GM18909 (cell line): ENCODE measurements at regions not wholly inside any gene's neighbourhood (a gene's known extent, or its start where the extent isn't known, plus 50 kb on each side); places are given as distances from the start of the nearest gene placed in this dataset.

Experiments used
- ATAC-seq: cut with Tn5 transposase; IDR thresholded peaks from one replicate; pipeline ENCODE4 v1.9.1; 2021; ENCODE audit warnings: mild to moderate bottlenecking; ENCODE audit not compliant: unreplicated experiment, poor library complexity

GRCh38 chr20:60525397-60525796 is 567.2 kb downstream of the CDH26 start:
- no peak for ATAC-seq

DNA sequence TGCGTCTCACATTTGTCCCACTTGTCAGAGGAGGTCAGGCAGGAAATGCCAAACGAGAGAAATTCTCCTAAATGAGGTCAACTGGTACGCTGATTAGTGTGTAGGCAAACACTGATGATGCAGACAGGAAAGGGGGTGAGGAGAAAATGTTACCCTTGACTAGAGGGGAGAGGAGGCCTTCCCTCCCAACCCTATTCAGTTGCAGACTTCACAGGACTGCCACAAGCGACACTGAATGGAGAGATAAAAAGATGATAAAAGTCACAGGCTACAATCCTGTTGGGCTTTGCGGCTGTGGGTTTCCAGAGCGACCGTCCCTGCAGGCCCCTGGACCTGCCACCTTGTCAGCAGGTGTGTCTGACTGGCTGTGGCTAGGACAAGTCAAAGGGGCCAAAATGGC is 569.4 kb downstream of the CDH26 start:
- ATAC-seq = no peak

GRCh38 chr20:60528141-60528540 is 569.9 kb downstream of the CDH26 start:
- ATAC-seq = no peak

DNA sequence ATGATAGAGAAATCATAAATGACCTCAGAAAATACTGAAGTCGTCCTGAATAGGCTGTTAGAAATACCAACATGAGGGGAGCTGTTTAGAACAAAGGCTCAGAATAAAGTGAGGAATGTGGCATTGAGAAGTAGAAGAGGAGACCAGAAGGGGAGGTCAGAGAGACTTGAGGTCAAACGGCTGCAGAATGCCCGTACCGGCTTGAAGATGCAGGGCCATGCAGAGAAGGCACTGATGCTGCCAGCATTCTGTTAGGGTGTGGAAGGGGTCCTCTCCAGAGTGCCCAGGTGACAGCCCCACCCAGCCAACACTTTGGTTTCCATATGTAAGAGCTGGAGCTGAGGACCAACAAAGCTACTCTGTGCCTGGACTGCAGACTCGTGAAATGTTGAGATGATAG is 570.9 kb downstream of the CDH26 start:
- no peak for ATAC-seq

DNA sequence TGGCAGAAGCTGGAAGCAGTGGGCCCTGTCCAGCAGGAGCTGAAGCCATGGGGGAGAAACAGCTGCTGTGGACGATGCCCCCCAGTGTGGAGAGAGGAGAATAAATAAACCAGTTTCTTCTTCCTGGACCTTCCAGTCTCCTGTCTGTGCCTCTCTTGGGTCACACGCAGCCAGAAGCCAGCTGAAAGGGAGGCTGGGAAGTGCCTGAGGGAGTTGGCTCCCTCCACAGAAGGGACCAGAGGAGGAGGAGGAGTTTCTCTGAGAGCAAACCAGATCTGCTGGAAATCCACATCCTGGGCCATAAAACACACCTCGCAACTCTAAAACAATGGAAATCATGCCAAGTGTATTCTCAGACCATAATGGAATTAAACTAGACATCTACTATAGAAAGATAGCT is 577.0 kb downstream of the CDH26 start:
- ATAC-seq = no peak

DNA sequence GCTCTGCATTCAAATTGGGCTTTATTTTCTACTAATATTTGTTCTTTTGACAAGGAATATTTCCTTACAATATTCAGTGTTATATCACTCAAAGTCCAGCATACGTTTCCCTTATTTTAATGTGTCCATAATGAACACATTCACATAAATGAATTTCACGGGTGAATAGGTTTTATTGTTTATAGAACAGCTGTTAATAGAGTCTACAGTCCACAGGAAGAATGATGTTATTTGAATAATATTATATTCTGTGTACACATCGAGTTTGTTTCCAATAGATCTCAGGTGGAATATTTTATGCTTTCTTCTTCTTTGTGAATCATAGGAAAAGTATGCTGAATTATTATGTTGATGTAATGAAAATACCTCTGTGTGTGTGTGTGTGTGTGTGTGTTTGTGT is 582.4 kb downstream of the CDH26 start:
- no peak for ATAC-seq

GRCh38 chr20:60541991-60542390 is 583.8 kb downstream of the CDH26 start:
- ATAC-seq = no peak

GRCh38 chr20:60543598-60543997 is 585.4 kb downstream of the CDH26 start:
- no peak for ATAC-seq

DNA sequence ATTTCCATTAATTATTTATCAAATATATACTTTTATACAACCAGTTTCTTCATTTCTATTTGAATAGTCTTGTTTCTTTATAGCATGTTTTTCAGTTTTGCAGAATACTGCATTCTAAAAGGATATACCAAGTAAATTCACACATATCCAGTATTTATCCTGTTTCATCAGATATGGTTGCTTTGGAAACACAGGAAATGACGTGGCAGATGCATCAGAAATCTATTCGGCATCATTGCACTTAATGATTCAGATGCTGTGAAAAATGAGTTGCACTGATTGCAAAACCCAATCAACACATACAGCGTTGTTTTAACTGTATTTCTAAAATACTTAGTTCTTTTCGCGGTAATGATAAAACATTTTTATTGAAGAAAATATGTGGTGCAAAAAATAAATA is 594.9 kb downstream of the CDH26 start:
- ATAC-seq = no peak

DNA sequence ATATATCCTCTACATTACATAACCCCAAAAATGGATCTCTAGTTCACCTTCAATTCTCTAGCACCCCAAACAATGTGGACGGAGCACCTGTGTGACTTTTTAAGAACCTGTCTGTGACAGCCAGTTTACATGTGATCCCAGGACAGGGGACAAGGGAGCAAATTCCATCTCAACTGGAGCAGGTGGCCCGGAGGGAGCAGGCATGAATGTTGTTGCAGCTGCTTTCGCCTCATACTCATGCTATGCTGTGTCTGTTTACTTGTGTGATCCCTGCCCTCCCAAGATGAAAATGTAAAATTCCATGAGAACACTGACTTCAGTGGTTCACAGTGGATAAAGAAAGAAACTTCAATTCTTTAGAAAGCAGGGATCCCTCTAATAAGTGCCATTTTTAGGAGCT is 600.3 kb downstream of the CDH26 start:
- no peak for ATAC-seq

DNA sequence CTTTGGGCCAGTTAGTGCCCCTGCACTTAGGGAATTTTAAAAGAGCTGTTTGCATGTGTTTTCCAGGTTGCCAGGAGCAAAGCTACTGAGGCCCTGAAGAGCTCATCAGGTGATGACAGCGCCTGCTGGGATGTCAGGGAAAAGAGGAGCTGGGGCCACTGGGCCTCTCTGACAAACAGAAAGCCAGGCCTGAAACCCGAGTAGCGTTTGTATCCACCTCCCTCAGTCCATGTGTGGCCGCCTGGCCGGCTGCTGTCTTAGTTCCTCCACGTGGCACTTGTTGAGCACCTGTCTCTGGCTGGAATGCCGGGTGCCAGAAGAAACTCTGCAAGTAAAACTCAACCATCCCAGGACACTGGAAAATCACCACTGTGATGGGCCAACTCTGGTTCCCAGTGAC is 601.2 kb downstream of the CDH26 start:
- no peak for ATAC-seq

- no peak for ATAC-seq
Observed at GRCh38 chr20:60561052-60561451, 602.8 kb downstream of the CDH26 start.

- ATAC-seq = no peak
Observed at GRCh38 chr20:60565083-60565482, 606.9 kb downstream of the CDH26 start.

DNA sequence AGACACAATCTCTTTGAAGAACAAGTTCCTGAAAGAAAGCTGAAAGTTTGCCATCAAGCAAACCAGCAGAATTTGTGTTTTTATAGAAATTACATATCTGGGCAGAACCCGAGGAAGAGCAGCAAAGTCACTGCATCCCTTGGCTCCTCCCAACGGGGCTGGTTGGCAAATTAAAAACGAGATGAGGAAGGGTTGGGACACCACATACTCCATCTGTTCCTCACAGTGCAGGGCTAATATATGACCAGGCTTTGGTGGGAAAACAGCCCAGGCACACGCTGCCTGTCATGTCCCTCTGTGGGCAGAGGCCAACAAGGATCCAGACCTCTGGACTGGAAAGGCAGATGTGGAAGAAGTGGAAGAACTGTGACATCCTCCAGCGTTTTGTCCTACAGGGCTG is 607.3 kb downstream of the CDH26 start:
- no peak for ATAC-seq

DNA sequence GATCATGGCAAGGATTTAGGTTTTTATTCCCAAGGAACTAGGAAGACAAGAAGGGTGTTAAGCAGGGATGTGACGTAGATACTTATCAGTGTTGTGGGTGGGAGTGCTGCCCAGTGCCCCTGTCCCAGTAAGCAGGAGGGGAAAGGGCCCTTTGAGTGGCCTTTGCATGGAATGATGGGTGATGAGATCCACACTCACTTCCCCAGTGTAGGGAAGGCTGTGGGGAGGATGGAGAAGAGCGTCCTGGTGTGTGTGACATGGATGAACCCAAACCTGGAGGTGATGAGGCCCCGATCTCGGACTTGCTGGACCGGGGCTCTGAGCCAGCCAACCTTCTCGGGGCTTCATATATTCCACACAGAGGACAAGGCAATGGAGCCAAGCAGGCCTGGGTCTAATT is 610.9 kb downstream of the CDH26 start:
- ATAC-seq = no peak

- ATAC-seq = no peak
Observed at GRCh38 chr20:60570481-60571277, 612.5 kb downstream of the CDH26 start.

- no peak for ATAC-seq
Observed at GRCh38 chr20:60573003-60573680, 614.9 kb downstream of the CDH26 start.

- ATAC-seq = no peak
Observed at GRCh38 chr20:60576236-60576635, 618.0 kb downstream of the CDH26 start.

- no peak for ATAC-seq
Observed at GRCh38 chr20:60579941-60580515, 621.8 kb downstream of the CDH26 start.

DNA sequence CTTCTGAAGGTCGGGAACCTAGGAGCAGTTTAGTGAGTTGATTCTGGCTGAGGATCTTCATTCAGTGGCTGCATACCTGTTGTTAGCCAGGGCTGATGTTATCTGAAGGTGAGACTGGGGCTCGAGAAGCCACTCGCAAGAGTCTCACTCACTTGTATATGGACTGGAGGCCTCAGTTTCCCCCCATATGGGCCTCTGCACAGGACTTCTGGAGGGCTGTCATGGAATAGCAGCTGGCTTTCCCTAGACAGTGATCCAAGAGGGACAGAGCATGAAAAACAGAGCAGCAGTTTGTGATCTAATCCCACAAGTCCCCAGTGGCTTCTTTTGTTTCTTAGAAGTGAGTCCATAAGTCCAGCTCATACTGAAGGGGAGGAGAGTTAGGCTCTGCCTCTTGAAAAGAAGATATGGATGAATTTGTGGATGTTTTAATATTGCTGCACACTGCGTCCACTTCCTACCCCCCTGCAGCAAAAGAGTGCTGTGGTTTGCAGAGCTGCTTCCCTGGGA is 623.4 kb downstream of the CDH26 start:
- no peak for ATAC-seq

GRCh38 chr20:60583741-60584140 is 625.5 kb downstream of the CDH26 start:
- no peak for ATAC-seq
